GM12878 (cell line): ENCODE measurements at regions not wholly inside any gene's neighbourhood (a gene's known extent, or its start where the extent isn't known, plus 50 kb on each side); places are given as distances from the start of the nearest gene placed in this dataset.

Experiments
- ATAC-seq: fragments of 200-7000 bp; cut with Tn5 transposase; 3 replicates; pipeline ENCODE4 v1.9.1; 2020; ENCODE audit warnings: mild to moderate bottlenecking, moderate library complexity
- BruUV-seq: library from RNA; stranded (reverse); fragments of 400-500 nt; replicated peaks from 2 replicates; lab custom pipeline; 2021; lab: Mats Ljungman, UMichigan
- CTCF ChIA-PET: fragments of 300-600 bp; sonication (Branson Sonifier 250); formaldehyde crosslinking; extraction: SDS; loops from one replicate; lab custom pipeline; 2021; ENCODE audit warnings: inconsistent platforms; lab: Yijun Ruan, JAX
- POLR2A ChIA-PET: fragments of 350-600 bp; formaldehyde crosslinking; extraction: SDS; loops from one replicate; lab custom pipeline; 2021; ENCODE audit warnings: inconsistent platforms; lab: Charles Lee
- RAD21 ChIA-PET: fragments of 300-600 bp; sonication (Branson Sonifier 250); formaldehyde crosslinking; loops from one replicate; lab custom pipeline; 2023; ENCODE audit warnings: antibody characterized with exemption; ENCODE audit not compliant: unreplicated experiment; lab: Charles Lee
- SMC1A ChIA-PET: fragments of 300-600 bp; sonication (Branson Sonifier 250); formaldehyde crosslinking; loops from one replicate; lab custom pipeline; 2023; ENCODE audit not compliant: unreplicated experiment, uncharacterized antibody; lab: Charles Lee
- DNase-seq: peaks from one replicate; pipeline ENCODE4 v3.0.0-alpha.2; 2011; ENCODE audit warnings: low read depth, low spot score
- FAIRE-seq: peaks from 3 replicates; lab custom pipeline; 2011; peaks lifted over from hg19 to GRCh38; lab: Jason Lieb, UNC
- H2AFZ ChIP-seq: 2 replicates; pipeline ENCODE4 v1.6.0; 2011; ENCODE audit warnings: low read depth, low read length, control low read depth; ENCODE audit not compliant: control insufficient read depth
- H3K27ac ChIP-seq: 2 replicates; pipeline ENCODE4 v1.5.1; 2011; ENCODE audit warnings: control low read depth; ENCODE audit not compliant: control insufficient read depth, insufficient read depth
- H3K27me3 ChIP-seq, 2 experiments: replicated peaks in 1 of 2; 2 replicates each; pipeline versions ENCODE4 v1.6.0 to v1.6.1; 2011; ENCODE audit warnings: low read length in 1 of 2; ENCODE audit not compliant: control insufficient read depth in 2 of 2, insufficient read depth in 2 of 2
- H3K36me3 ChIP-seq, 2 experiments: 2 replicates each; pipeline ENCODE4 v1.5.1; 2011; ENCODE audit warnings: low read length in 1 of 2; ENCODE audit not compliant: control insufficient read depth in 2 of 2, insufficient read depth in 2 of 2
- H3K4me1 ChIP-seq: 2 replicates; pipeline ENCODE4 v1.6.1; 2011; ENCODE audit warnings: mild to moderate bottlenecking, low read length, moderate library complexity, mixed read lengths; ENCODE audit not compliant: control insufficient read depth, insufficient read depth
- H3K4me2 ChIP-seq: 2 replicates; pipeline ENCODE4 v1.6.0; 2011; ENCODE audit warnings: control low read depth; ENCODE audit not compliant: control insufficient read depth, insufficient read depth
- H3K4me3 ChIP-seq: fragments of 200-600 bp; sonication (generic); 2 replicates; pipeline ENCODE4 v1.5.1; 2016
- H3K79me2 ChIP-seq: 2 replicates; pipeline ENCODE4 v1.6.0; 2011; ENCODE audit warnings: low read length; ENCODE audit not compliant: control insufficient read depth, insufficient read depth
- H3K9ac ChIP-seq: 2 replicates; pipeline ENCODE4 v1.8.0; 2011; ENCODE audit warnings: low read length, control low read depth, mixed read lengths; ENCODE audit not compliant: control insufficient read depth, insufficient read depth
- H3K9me3 ChIP-seq: replicated peaks from 3 replicates; pipeline ENCODE4 v1.5.1; 2011; ENCODE audit warnings: mild to moderate bottlenecking, low read length; ENCODE audit not compliant: control insufficient read depth, insufficient read depth
- H4K20me1 ChIP-seq: 2 replicates; pipeline ENCODE4 v1.6.0; 2011; ENCODE audit not compliant: control insufficient read depth, insufficient read depth
- CBFB ChIP-seq: IDR thresholded peaks from 2 replicates; pipeline ENCODE4 v1.6.1; 2016; ENCODE audit warnings: antibody characterized with exemption, low read depth
- E2F4 ChIP-seq: IDR thresholded peaks from 2 replicates; pipeline ENCODE4 v1.6.1; 2012; ENCODE audit warnings: low read depth, low read length, improper control_type of control experiment
- ELK1 ChIP-seq: IDR thresholded peaks from 2 replicates; pipeline ENCODE4 v1.6.1; 2012; ENCODE audit warnings: low read depth, low read length, improper control_type of control experiment
- ESRRA ChIP-seq: IDR thresholded peaks from 2 replicates; pipeline ENCODE4 v1.6.1; 2012; ENCODE audit warnings: mild to moderate bottlenecking, low read length, improper control_type of control experiment
- ETV6 ChIP-seq, 2 experiments: fragments of 450-650 bp in 1 of 2; IDR thresholded peaks in 1 of 2; conservative IDR thresholded peaks in 1 of 2; 2 replicates each; pipeline ENCODE4 v1.6.1; 2014; ENCODE audit warnings: antibody characterized with exemption in 1 of 2, borderline replicate concordance in 1 of 2, low read depth in 1 of 2, mild to moderate bottlenecking in 1 of 2, moderate library complexity in 1 of 2
- IKZF1 ChIP-seq: fragments of 450-650 bp; conservative IDR thresholded peaks from 2 replicates; pipeline ENCODE4 v1.6.1; 2017; ENCODE audit warnings: antibody characterized with exemption, mild to moderate bottlenecking
- MAX ChIP-seq: IDR thresholded peaks from 2 replicates; pipeline ENCODE4 v1.6.1; 2012; ENCODE audit warnings: low read depth, low read length, improper control_type of control experiment
- MTA2 ChIP-seq: fragments of 450-650 bp; IDR thresholded peaks from 2 replicates; pipeline ENCODE4 v1.6.1; 2016; ENCODE audit warnings: low read depth, mild to moderate bottlenecking, moderate library complexity
- POU2F2 ChIP-seq: IDR thresholded peaks from 3 replicates; pipeline ENCODE4 v1.6.1; 2011; ENCODE audit warnings: low read depth, mild to moderate bottlenecking, low read length, borderline replicate concordance
- RBBP5 ChIP-seq: fragments of 200-600 bp; sonication (generic); conservative IDR thresholded peaks from 2 replicates; pipeline ENCODE4 v1.6.1; 2016
- TARDBP ChIP-seq: IDR thresholded peaks from 2 replicates; pipeline ENCODE4 v1.6.1; 2016; ENCODE audit warnings: borderline replicate concordance
- TBL1XR1 ChIP-seq: IDR thresholded peaks from 2 replicates; pipeline ENCODE4 v1.6.1; 2012; ENCODE audit warnings: low read depth, low read length, improper control_type of control experiment
- WGBS: methylation state at CpG from one replicate; pipeline ENCODE4 v1.1.6; 2016; ENCODE audit warnings: low lambda C conversion rate; ENCODE audit not compliant: insufficient replicate concordance, insufficient coverage; ENCODE audit errors: missing lambda C conversion rate; 5-methylcytosine and 5-hydroxymethylcytosine counted together
- in situ Hi-C: fragments of 300-500 bp; cut with MboI; formaldehyde crosslinking; loops from 9 replicates; pipeline ENCODE4 v1.14.3; 2018; ENCODE audit warnings: mixed read lengths
- intact Hi-C: fragments of 100-400 bp; cut with micrococcal nuclease; formaldehyde crosslinking; loops from one replicate; pipeline ENCODE4 v1.14.2; 2022; ENCODE audit not compliant: unreplicated experiment

- 67% methylated on average over 50 of the region's 59 CpGs for WGBS
- ATAC-seq: no peak
- no peaks in the 10 kb centered on the region for H4K20me1 ChIP-seq
- intact Hi-C loops (no loop called here), in situ Hi-C loops (no loop called here)
- no peak for FAIRE-seq
- H3K9ac ChIP-seq: no peak overlapping the region
- H3K79me2 ChIP-seq: no peaks in the 10 kb centered on the region
- CTCF ChIA-PET: no interaction called here
- H2AFZ ChIP-seq: no peak overlapping the region
- H3K27ac ChIP-seq: no peak overlapping the region
- POLR2A ChIA-PET: no interaction called here
- RAD21 ChIA-PET: no interaction called here
- no peaks in the 10 kb centered on the region for H3K4me1 ChIP-seq
- BruUV-seq: no TSS peak
- no peaks in the 10 kb centered on the region for H3K36me3 ChIP-seq
- H3K4me2 ChIP-seq: no peak overlapping the region
- no peak for TF ChIP-seq ELK1
- TF ChIP-seq TBL1XR1: no peak
- no peak for TF ChIP-seq POU2F2
- TF ChIP-seq CBFB: no peak
- H3K27me3 ChIP-seq: no peaks in the 10 kb centered on the region
- no peak overlapping the region for H3K4me3 ChIP-seq
- SMC1A ChIA-PET: no interaction called here
- H3K9me3 ChIP-seq: no peaks in the 10 kb centered on the region
- no peak for DNase-seq
Observed at GRCh38 chr2:117055499-117056375, 758.8 kb upstream of the DDX18 start.

- Histone ChIP-seq H3K4me1 (no peaks in the 10 kb centered on the region), H3K4me3 (no peak overlapping the region), H4K20me1 (no peaks in the 10 kb centered on the region), H3K4me2 (no peak overlapping the region), H3K27ac (no peak overlapping the region), H3K36me3 (no peaks in the 10 kb centered on the region), H3K9ac (no peak overlapping the region), H2AFZ (no peak overlapping the region), H3K27me3 (no peaks in the 10 kb centered on the region), H3K79me2 (no peaks in the 10 kb centered on the region), H3K9me3 (no peaks in the 10 kb centered on the region)
- POLR2A ChIA-PET: no interaction called here
- ATAC-seq (no peak), FAIRE-seq (no peak), DNase-seq (no peak)
- in situ Hi-C loops (no loop called here), intact Hi-C loops (no loop called here)
- 33% methylated on average over 4 of the region's 4 CpGs for WGBS
- SMC1A ChIA-PET: no interaction called here
- no TSS peak for BruUV-seq
- RAD21 ChIA-PET: no interaction called here
- CTCF ChIA-PET: no interaction called here
- TF ChIP-seq RBBP5: no peak
- no peak for TF ChIP-seq MAX
- no peak for TF ChIP-seq IKZF1
- TF ChIP-seq ETV6 (conservative IDR thresholded peaks at IDR 0.05 in 1 of 2, IDR thresholded peaks at IDR 0.05 in 1 of 2; ENCODE audit: borderline replicate concordance in 1 of 2, low read depth in 1 of 2): no peak
- TF ChIP-seq E2F4: no peak
- TF ChIP-seq ESRRA: no peak
- no peak for TF ChIP-seq TARDBP
- TF ChIP-seq MTA2: no peak
Observed at GRCh38 chr2:117056376-117056748, 758.1 kb upstream of the DDX18 start.
